Kidney (tissue), 13 donors: ENCODE measurements at regions not wholly inside any gene's neighbourhood (a gene's known extent, or its start where the extent isn't known, plus 50 kb on each side); places are given as distances from the start of the nearest gene placed in this dataset.

Source experiments
- DNase-seq, 5 donors: peaks; one replicate each; pipeline ENCODE4 v3.0.0-alpha.2; 2013 to 2020
- FAIRE-seq: peaks from 2 replicates; lab custom pipeline; 2012; peaks lifted over from hg19 to GRCh38; lab: Jason Lieb, UNC
- H3K27ac ChIP-seq, 2 donors: one replicate each; pipeline ENCODE4 v1.7.0; 2013; ENCODE audit warnings: low read depth in 2 of 2, low read length in 2 of 2, inconsistent platforms in 1 of 2
- H3K27me3 ChIP-seq: one replicate; pipeline ENCODE4 v1.7.1; 2013; ENCODE audit warnings: low read length, inconsistent platforms; ENCODE audit not compliant: control insufficient read depth, insufficient read depth
- H3K36me3 ChIP-seq, 3 donors: one replicate each; pipeline versions ENCODE4 v1.7.0 to v1.7.1; 2013; ENCODE audit warnings: low read length in 3 of 3, control low read depth in 1 of 3, inconsistent platforms in 1 of 3; ENCODE audit not compliant: insufficient read depth in 3 of 3, control insufficient read depth in 2 of 3
- H3K4me1 ChIP-seq, 3 donors: one replicate each; pipeline versions ENCODE4 v1.7.0 to v1.7.1; 2013; ENCODE audit warnings: low read length in 3 of 3, inconsistent platforms in 1 of 3, low read depth in 1 of 3; ENCODE audit not compliant: control insufficient read depth in 2 of 3, insufficient read depth in 2 of 3
- H3K4me3 ChIP-seq, 3 donors: one replicate each; pipeline versions ENCODE4 v1.7.0 to v1.8.1; 2013; ENCODE audit warnings: low read length in 3 of 3, control low read depth in 1 of 3, inconsistent platforms in 1 of 3
- H3K9ac ChIP-seq, 3 donors: one replicate each; pipeline versions ENCODE4 v1.7.0 to v1.7.1; 2013; ENCODE audit warnings: low read length in 3 of 3, control low read depth in 1 of 3, inconsistent platforms in 1 of 3
- H3K9me3 ChIP-seq, 3 donors: one replicate each; pipeline versions ENCODE4 v1.7.0 to v1.7.1; 2013; ENCODE audit warnings: low read length in 3 of 3, control low read depth in 1 of 3, inconsistent platforms in 1 of 3; ENCODE audit not compliant: control insufficient read depth in 2 of 3, insufficient read depth in 1 of 3
- CTCF ChIP-seq: IDR thresholded peaks from 3 replicates; pipeline ENCODE4 v1.5.1; 2012; ENCODE audit warnings: mild to moderate bottlenecking, moderate library complexity, borderline replicate concordance; ENCODE audit not compliant: insufficient read depth; ENCODE audit errors: extremely low read depth
- intact Hi-C: fragments of 100-400 bp; cut with DNase I; formaldehyde crosslinking; loops from one replicate; pipeline ENCODE4 v1.11.1; 2022
- donor health status: control.
- donor health status: control.
- donor health status: control.
- donor health status: control.
- donor health status: control.
- donor health status: DM: yes; HTN: yes; CAD: no.
- donor health status: Normal renal cell carcinoma (clear cell type).

GRCh38 chr14:26138764-26139445, 458.9 kb downstream of the NOVA1 start:
- intact Hi-C loops = no loop called here
- no peaks in the 10 kb centered on the region for H3K9me3 ChIP-seq
- no peak overlapping the region for H3K9ac ChIP-seq
- H3K27ac ChIP-seq = no peak overlapping the region
- no peaks in the 10 kb centered on the region for H3K27me3 ChIP-seq
- H3K4me3 ChIP-seq = no peak overlapping the region
- H3K4me1 ChIP-seq = no peaks in the 10 kb centered on the region
- no peak for FAIRE-seq
- no peaks in the 10 kb centered on the region for H3K36me3 ChIP-seq
- no peak for DNase-seq
- no peak for TF ChIP-seq CTCF

GRCh38 chr14:26137161-26137560, 460.7 kb downstream of the NOVA1 start:
- TF ChIP-seq CTCF = no peak
- Histone ChIP-seq H3K9ac (no peak overlapping the region), H3K4me1 (no peaks in the 10 kb centered on the region), H3K9me3 (no peaks in the 10 kb centered on the region), H3K4me3 (no peak overlapping the region), H3K27ac (no peak overlapping the region), H3K27me3 (no peaks in the 10 kb centered on the region), H3K36me3 (no peaks in the 10 kb centered on the region)
- intact Hi-C loops = no loop called here
- DNase-seq (no peak), FAIRE-seq (no peak)

- Histone ChIP-seq H3K4me1 (no peaks in the 10 kb centered on the region), H3K9me3 (no peaks in the 10 kb centered on the region), H3K36me3 (no peaks in the 10 kb centered on the region), H3K9ac (no peak overlapping the region), H3K4me3 (no peak overlapping the region), H3K27ac (no peak overlapping the region), H3K27me3 (no peaks in the 10 kb centered on the region)
- intact Hi-C loops = no loop called here
- DNase-seq (no peak), FAIRE-seq (no peak)
- no peak for TF ChIP-seq CTCF
These were observed 465.7 kb downstream of the NOVA1 start for GRCh38 chr14:26132061-26132645.
